GM12874 (cell line): ENCODE measurements at regions not wholly inside any gene's neighbourhood (a gene's known extent, or its start where the extent isn't known, plus 50 kb on each side); places are given as distances from the start of the nearest gene placed in this dataset.
A peak's percentile ranks its signal among the peaks of the same experiment; 100 is the strongest.

Experiments
- TF ChIP-seq, protein P1 (sequence below): IDR thresholded peaks from 2 replicates; pipeline ENCODE4 v1.5.1; 2011; ENCODE audit warnings: low read depth, mild to moderate bottlenecking, control low read depth, low read length, moderate library complexity; ENCODE audit not compliant: insufficient read depth

GRCh38 chr1:166391279-166392066 lies 224.7 kb upstream of the FAM78B start:
- TF ChIP-seq, protein P1, sequence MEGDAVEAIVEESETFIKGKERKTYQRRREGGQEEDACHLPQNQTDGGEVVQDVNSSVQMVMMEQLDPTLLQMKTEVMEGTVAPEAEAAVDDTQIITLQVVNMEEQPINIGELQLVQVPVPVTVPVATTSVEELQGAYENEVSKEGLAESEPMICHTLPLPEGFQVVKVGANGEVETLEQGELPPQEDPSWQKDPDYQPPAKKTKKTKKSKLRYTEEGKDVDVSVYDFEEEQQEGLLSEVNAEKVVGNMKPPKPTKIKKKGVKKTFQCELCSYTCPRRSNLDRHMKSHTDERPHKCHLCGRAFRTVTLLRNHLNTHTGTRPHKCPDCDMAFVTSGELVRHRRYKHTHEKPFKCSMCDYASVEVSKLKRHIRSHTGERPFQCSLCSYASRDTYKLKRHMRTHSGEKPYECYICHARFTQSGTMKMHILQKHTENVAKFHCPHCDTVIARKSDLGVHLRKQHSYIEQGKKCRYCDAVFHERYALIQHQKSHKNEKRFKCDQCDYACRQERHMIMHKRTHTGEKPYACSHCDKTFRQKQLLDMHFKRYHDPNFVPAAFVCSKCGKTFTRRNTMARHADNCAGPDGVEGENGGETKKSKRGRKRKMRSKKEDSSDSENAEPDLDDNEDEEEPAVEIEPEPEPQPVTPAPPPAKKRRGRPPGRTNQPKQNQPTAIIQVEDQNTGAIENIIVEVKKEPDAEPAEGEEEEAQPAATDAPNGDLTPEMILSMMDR: no peak

GRCh38 chr1:166395729-166396128 lies 228.9 kb upstream of the FAM78B start:
- TF ChIP-seq, protein P1: no peak

- TF ChIP-seq, protein P1: no peak
These were observed 243.2 kb upstream of the FAM78B start for GRCh38 chr1:166410083-166410385.

GRCh38 chr1:166418344-166418933 lies 251.6 kb upstream of the FAM78B start:
- TF ChIP-seq, protein P1: no peak

GRCh38 chr1:166432655-166433054 lies 265.9 kb upstream of the FAM78B start:
- TF ChIP-seq, protein P1: no peak

- TF ChIP-seq, protein P1: peak; percentile 21; the same call in 1 of the 2 replicates
These were observed 266.9 kb upstream of the FAM78B start for GRCh38 chr1:166433404-166434304.

- TF ChIP-seq, protein P1: no peak
These were observed 290.9 kb upstream of the FAM78B start for GRCh38 chr1:166457700-166458099.
